Fibroblast of the aortic adventitia (primary cell): ENCODE measurements at regions not wholly inside any gene's neighbourhood (a gene's known extent, or its start where the extent isn't known, plus 50 kb on each side); places are given as distances from the start of the nearest gene placed in this dataset.
"Not testable (repeated sequence)": the region's sequence is repeated elsewhere in the genome, so short reads cannot be mapped to it uniquely, and the experiment has no call there.

Experiments used
- DNase-seq: peaks from one replicate; pipeline ENCODE4 v3.0.0-alpha.2; 2010; ENCODE audit warnings: low read depth
- H3K4me3 ChIP-seq: 2 replicates; pipeline ENCODE4 v1.5.1; 2011; ENCODE audit warnings: low read depth, mild to moderate bottlenecking, control low read depth, low read length, moderate library complexity
- TF ChIP-seq, protein P1 (sequence below): IDR thresholded peaks from 2 replicates; pipeline ENCODE4 v1.5.1; 2011; ENCODE audit warnings: mild to moderate bottlenecking, low read length, control low read depth, inconsistent platforms; ENCODE audit not compliant: insufficient read depth

DNA sequence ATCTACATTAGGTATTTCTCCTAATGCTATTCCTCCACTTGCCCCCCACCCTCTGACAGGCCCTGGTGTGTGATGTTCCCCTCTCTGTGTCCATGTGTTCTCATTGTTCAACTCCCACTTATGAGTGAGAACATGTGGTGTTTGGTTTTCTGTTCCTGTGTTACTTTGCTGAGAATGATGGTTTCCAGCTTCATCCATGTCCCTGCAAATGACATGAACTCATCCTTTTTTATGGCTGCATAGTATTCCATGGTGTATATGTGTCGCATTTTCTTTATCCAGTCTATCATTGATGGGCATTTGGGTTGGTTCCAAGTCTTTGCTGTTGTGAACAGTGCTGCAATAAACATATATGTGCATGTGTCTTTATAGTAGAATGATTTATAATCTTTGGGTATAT lies 50.6 kb upstream of the GRHL3 start:
- not testable (repeated sequence) for DNase-seq, H3K4me3 ChIP-seq

DNA sequence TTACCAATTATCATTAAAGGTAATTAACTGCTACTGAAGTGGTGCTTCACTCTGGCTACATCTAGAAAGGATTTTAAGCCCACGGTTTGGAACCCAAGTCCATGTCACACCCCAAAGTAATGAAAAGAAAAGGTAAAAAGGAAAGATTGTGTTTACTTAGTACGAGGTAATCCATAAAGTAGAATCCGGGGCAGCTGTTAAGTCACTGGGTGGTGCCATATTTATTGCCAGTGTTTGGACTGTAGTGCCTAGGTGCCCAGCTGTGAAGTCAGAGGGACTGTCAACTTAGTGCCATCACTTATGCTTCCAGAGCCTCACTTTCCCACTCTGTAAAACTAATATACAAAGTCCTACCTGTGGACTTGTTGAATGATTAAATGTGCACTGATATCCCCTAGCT lies 52.2 kb upstream of the GRHL3 start:
- TF ChIP-seq, protein P1, sequence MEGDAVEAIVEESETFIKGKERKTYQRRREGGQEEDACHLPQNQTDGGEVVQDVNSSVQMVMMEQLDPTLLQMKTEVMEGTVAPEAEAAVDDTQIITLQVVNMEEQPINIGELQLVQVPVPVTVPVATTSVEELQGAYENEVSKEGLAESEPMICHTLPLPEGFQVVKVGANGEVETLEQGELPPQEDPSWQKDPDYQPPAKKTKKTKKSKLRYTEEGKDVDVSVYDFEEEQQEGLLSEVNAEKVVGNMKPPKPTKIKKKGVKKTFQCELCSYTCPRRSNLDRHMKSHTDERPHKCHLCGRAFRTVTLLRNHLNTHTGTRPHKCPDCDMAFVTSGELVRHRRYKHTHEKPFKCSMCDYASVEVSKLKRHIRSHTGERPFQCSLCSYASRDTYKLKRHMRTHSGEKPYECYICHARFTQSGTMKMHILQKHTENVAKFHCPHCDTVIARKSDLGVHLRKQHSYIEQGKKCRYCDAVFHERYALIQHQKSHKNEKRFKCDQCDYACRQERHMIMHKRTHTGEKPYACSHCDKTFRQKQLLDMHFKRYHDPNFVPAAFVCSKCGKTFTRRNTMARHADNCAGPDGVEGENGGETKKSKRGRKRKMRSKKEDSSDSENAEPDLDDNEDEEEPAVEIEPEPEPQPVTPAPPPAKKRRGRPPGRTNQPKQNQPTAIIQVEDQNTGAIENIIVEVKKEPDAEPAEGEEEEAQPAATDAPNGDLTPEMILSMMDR, result no peak
- no peak for DNase-seq
- H3K4me3 ChIP-seq, result no peak overlapping the region

DNA sequence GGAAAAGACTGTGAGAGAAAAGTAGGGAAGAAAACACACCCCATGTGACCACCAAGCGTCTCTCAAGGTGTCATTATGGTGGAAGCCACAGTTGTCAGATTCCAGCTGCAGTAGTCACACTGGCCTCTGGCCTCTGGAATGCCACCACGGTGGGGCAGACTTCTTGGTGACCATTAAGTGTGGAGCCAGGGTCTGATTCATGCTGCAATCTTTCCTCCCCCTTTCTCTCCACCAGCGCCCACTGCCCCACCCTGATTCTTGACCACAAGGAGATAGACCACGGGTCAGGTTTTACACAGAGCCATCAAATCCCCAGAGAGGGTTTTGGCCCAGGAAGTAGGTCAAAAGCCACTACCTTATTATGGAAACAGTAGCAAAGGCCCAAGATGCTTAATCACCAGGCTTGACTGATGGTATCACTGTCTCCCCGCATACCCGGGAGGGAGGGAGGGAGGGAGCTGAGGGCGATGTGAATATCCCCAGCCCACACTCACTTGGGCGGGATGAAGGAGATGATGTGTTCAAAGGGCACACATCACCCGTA lies 52.7 kb upstream of the GRHL3 start:
- TF ChIP-seq, protein P1, result no peak
- DNase-seq, result peak; percentile 82
- H3K4me3 ChIP-seq, result no peak overlapping the region

DNA sequence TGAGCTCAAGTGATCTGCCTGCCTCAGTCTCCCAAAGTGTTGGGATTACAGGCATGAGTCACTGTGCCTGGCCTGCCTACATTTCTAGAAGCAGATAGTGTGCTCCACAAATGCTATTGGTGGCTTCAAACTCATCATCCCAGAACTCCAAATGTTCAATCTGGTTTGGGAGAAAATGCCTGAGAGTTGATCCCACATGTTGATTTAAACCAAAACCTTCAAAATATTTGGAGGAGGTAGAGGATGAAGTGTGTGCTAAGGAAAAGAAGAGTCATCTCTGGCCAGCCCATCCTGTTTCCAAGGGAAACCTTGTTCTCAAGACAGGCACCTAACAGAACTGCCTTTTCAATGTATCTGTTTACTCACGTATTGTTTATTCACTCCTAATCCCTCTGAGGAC lies 55.4 kb upstream of the GRHL3 start:
- TF ChIP-seq, protein P1, result no peak
- DNase-seq, result no peak
- no peak overlapping the region for H3K4me3 ChIP-seq

DNA sequence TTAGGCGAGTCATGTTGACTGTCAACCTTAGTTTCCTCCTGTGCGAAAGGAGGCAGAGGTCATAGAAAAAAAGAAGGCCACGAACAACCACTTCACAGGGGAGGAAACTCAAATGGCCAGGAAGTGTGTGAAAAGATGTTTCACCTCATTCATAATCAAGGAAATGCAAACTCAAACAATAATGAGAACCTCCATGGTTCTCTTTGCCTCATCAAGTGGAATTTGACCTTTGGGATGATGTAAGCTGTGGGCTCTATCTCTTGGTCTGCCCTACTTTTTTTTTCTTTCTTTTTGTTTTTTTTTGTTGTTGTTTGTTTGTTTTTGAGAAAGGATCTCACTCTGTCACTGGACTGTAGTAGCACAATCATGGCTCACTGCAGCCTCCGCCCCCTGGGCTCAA lies 55.9 kb upstream of the GRHL3 start:
- H3K4me3 ChIP-seq, result no peak overlapping the region
- DNase-seq, result no peak
- TF ChIP-seq, protein P1, result no peak

DNA sequence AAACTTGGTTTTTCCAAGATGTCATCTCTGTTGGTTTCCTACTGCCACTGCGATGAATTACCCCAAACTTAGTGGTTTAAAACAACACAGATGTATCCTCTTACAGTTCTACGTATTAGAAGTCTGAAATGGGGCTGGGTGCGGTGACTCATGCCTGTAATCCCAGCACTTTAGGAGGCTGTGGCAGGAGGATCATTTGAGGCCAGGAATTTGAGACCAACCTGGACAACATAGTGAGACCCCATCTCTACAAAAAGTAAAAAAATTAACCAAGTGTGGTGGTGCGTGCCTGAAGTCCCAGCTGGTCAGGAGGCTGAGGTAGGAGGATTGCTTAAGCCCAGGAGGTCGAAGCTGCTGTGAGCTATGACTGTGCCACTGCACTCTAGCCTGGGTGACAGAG lies 57.2 kb upstream of the GRHL3 start:
- H3K4me3 ChIP-seq, result no peak overlapping the region
- TF ChIP-seq, protein P1, result no peak
- DNase-seq, result no peak

DNA sequence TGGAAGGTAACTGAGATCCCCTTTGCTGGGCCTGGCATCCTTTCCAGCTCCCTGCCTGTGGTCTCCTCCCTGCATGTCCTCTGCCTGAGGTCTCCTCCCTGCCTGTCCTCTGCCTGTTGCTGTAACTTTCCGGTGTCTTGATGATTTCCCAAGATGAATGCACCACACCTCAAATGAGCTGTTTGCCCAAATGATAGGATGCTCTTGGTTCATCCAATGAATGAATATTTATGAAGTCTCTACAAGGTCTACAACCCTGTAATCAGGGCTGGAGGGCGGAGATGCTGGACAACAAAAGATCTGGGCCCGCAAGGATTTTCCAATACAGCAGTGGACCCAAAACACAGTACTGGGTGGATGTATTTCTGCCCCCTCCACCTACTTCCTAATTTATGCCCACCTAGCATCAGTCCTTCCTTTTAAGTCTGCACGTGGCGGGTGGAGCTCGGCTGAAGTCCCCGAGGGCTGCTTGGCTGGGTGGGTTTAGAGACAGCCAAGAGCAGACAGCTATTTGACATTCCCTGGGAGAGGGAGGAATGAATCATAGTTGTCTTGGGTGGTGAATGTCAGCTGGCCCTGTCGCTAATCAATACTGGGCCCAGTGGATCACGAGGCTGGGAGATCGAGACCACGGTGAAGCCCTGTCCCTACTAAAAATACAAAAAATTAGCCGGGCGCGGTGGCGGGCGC lies 60.3 kb upstream of the GRHL3 start:
- H3K4me3 ChIP-seq, result no peak overlapping the region
- TF ChIP-seq, protein P1, result no peak
- no peak for DNase-seq
